Esophagus muscularis mucosa (tissue), 4 donors: ENCODE measurements at regions not wholly inside any gene's neighbourhood (a gene's known extent, or its start where the extent isn't known, plus 50 kb on each side); places are given as distances from the start of the nearest gene placed in this dataset.
"Not testable (repeated sequence)": the region's sequence is repeated elsewhere in the genome, so short reads cannot be mapped to it uniquely, and the experiment has no call there.

Source experiments
- EP300 ChIP-seq: sonication (generic); formaldehyde crosslinking; IDR thresholded peaks from one replicate; pipeline ENCODE4 v1.6.1; 2017; ENCODE audit warnings: antibody characterized with exemption
- POLR2A ChIP-seq: fragments of 450-650 bp; IDR thresholded peaks from one replicate; pipeline ENCODE4 v1.6.1; 2017; ENCODE audit warnings: antibody characterized with exemption, moderate library complexity, mild to moderate bottlenecking, low read depth
- TF ChIP-seq, protein P1 (sequence below), 3 experiments: fragments of 200-600 bp in 2 of 3; fragments of 450-650 bp in 1 of 3; sonication (generic) in 2 of 3; IDR thresholded peaks; one replicate each; pipeline ENCODE4 v1.5.1; 2017 to 2019; ENCODE audit warnings: antibody characterized with exemption in 3 of 3, mild to moderate bottlenecking in 2 of 3, moderate library complexity in 1 of 3

DNA sequence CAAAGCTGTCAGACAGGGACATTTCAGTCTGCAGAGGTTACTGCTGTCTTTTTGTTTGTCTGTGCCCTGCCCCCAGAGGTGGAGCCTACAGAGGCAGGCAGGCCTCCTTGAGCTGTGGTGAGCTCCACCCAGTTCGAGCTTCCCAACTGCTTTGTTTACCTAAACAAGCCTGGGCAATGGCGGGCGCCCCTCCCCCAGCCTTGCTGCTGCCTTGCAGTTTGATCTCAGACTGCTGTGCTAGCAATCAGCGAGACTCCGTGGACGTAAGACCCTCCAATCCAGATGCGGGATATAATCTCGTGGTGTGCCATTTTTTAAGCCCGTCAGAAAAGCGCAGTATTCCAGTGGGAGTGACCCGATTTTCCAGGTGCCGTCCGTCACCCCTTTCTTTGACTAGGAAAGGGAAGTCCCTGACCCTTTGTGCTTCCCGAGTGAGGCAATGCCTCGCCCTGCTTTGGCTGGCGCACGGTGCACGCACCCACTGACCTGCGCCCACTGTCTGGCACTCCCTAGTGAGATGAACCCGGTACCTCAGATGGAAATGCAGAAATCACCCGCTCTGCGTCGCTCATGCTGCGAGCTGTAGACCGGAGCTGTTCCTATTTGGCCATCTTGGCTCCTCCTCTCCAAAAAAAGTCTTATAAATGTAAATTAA is 54.1 kb upstream of the RIMS1 start:
- TF ChIP-seq, protein P1, sequence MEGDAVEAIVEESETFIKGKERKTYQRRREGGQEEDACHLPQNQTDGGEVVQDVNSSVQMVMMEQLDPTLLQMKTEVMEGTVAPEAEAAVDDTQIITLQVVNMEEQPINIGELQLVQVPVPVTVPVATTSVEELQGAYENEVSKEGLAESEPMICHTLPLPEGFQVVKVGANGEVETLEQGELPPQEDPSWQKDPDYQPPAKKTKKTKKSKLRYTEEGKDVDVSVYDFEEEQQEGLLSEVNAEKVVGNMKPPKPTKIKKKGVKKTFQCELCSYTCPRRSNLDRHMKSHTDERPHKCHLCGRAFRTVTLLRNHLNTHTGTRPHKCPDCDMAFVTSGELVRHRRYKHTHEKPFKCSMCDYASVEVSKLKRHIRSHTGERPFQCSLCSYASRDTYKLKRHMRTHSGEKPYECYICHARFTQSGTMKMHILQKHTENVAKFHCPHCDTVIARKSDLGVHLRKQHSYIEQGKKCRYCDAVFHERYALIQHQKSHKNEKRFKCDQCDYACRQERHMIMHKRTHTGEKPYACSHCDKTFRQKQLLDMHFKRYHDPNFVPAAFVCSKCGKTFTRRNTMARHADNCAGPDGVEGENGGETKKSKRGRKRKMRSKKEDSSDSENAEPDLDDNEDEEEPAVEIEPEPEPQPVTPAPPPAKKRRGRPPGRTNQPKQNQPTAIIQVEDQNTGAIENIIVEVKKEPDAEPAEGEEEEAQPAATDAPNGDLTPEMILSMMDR (IDR thresholded peaks at IDR 0.05), result not testable (repeated sequence)
- not testable (repeated sequence) for TF ChIP-seq EP300, POLR2A
